BLaER1 (cell line): ENCODE measurements at regions not wholly inside any gene's neighbourhood (a gene's known extent, or its start where the extent isn't known, plus 50 kb on each side); places are given as distances from the start of the nearest gene placed in this dataset.

Experiments
- H3K27ac ChIP-seq: shearing (Covaris generic); formaldehyde crosslinking; 2 replicates; pipeline ENCODE4 v1.8.1; 2022
- H3K27me3 ChIP-seq: shearing (Covaris generic); formaldehyde crosslinking; 2 replicates; pipeline ENCODE4 v1.8.1; 2022
- H3K36me3 ChIP-seq: shearing (Covaris generic); formaldehyde crosslinking; 2 replicates; pipeline ENCODE4 v1.8.1; 2022
- H3K4me1 ChIP-seq: shearing (Covaris generic); formaldehyde crosslinking; 2 replicates; pipeline ENCODE4 v1.8.1; 2022
- H3K4me2 ChIP-seq: shearing (Covaris generic); formaldehyde crosslinking; 2 replicates; pipeline ENCODE4 v1.8.1; 2022
- H3K4me3 ChIP-seq: shearing (Covaris generic); formaldehyde crosslinking; 2 replicates; pipeline ENCODE4 v1.8.1; 2022
- H3K9ac ChIP-seq: shearing (Covaris generic); formaldehyde crosslinking; 2 replicates; pipeline ENCODE4 v1.8.1; 2022
- H3K9me3 ChIP-seq: shearing (Covaris generic); formaldehyde crosslinking; 2 replicates; pipeline ENCODE4 v1.8.1; 2022
- H4K20me1 ChIP-seq: shearing (Covaris generic); formaldehyde crosslinking; 2 replicates; pipeline ENCODE4 v1.8.1; 2022
- Cebpa-rat ChIP-seq: shearing (Covaris generic); IDR thresholded peaks from 2 replicates; pipeline ENCODE4 v1.8.1; 2022

DNA sequence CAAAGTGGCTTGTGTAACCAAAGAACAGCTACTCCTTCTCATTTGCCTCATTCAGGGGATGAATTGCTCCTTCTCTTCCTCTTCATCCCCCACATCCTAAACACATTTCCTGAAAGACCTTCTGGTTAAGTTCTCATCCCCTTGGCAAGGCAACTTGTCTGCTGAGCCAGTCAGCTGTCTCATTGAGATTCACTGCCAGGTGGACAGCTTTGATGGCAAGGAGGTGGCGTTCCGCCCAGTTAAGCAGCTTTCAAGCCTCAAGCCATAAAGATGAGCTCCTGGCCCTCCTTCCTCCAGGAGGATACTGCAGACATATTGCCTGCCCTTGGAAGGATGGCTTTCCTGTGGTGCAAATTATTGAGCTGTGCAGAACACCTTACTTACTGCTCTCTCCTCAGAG is 448.6 kb upstream of the MPDZ start:
- Histone ChIP-seq H4K20me1 (no peaks in the 10 kb centered on the region), H3K4me2 (no peak overlapping the region), H3K4me1 (no peaks in the 10 kb centered on the region), H3K9me3 (no peaks in the 10 kb centered on the region), H3K9ac (no peak overlapping the region), H3K27me3 (no peaks in the 10 kb centered on the region), H3K36me3 (no peaks in the 10 kb centered on the region), H3K4me3 (no peak overlapping the region), H3K27ac (no peak overlapping the region)
- no peak for TF ChIP-seq Cebpa-rat

DNA sequence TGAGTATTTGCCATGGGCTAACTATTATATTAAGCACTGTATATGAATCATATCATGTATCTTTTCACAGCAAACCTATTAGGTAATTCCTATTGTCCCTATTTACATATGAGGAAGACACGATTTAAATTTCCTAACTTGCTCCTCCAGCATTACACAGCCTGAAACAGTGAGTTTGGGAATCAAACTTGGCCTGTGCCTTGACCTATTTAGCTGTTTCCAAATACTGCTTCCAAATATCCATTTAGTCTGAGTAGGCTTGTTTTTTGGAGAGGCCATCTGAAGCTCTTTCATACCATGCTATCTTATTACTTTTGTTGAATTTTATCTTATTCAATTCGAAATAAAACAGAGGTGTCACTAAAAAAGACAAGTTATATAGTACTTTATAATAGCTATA is 447.3 kb upstream of the MPDZ start:
- Histone ChIP-seq H3K4me1 (no peaks in the 10 kb centered on the region), H3K4me3 (no peak overlapping the region), H3K9ac (no peak overlapping the region), H3K27me3 (no peaks in the 10 kb centered on the region), H4K20me1 (no peaks in the 10 kb centered on the region), H3K36me3 (no peaks in the 10 kb centered on the region), H3K4me2 (no peak overlapping the region), H3K9me3 (no peaks in the 10 kb centered on the region), H3K27ac (no peak overlapping the region)
- TF ChIP-seq Cebpa-rat, result no peak

DNA sequence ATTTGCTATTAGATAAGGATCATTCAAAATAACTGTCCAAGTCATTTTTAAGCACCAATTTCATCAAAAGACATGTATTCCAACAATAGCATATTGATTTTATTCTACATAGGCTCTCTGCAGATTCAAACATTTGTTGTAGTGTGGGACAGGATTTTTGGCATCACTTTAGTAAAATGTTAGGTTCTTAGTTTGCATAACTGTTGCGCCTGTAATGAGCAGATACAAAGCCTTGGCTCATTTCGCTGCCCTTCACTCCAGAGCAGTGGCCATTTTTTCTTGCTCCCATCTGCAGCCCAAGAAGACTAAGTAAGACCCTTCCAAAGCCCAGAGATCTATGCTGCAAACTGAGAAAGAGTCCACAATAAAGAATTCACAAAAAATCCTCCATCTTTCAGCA is 446.0 kb upstream of the MPDZ start:
- H4K20me1 ChIP-seq, result no peaks in the 10 kb centered on the region
- H3K4me1 ChIP-seq, result 0 out of 2 replicates have a peak, but pooled peaks cover 4% of the 10 kb centered on the region

DNA sequence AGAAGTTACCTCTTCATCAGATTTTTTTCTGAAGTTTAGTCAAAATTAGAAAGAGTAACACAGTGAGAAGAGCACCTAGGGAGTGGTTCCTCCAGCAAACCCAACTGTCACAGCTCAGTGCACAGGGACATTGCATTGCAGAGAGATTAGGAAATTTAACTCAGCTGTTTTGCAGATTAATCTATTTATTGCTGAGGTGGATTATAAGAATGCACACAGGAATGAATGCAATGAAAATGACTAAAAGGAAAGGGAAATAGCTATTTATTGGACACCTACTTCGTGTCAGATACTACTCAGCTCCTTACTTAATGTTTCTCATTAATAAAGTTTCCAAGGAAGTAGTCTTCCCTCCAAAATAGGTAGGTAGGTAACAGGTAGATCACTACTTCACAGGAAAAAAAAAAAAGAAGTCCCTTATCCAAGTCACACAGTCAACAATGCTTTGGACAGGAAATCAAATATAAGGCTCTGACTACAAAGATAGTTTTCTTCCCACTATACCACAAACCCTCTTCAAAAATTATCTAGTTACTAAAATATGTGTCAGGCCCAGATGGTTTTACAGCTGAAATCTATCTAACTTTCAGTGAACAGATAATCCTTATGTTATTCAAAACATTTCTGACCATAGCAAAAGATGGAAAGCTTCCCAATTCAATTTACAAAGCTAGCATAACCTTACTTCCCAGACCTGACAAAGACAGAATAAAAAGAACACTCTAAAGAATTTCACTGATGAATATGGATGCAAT is 442.2 kb upstream of the MPDZ start:
- TF ChIP-seq Cebpa-rat, result no peak
- Histone ChIP-seq H3K4me2 (no peak overlapping the region), H3K9me3 (no peaks in the 10 kb centered on the region)

More for the DNA sequence above, 446.0 kb upstream of the MPDZ start:
- Histone ChIP-seq H3K27ac (no peak overlapping the region), H3K4me2 (no peak overlapping the region), H3K27me3 (no peaks in the 10 kb centered on the region), H3K4me3 (no peak overlapping the region), H3K9me3 (no peaks in the 10 kb centered on the region), H3K36me3 (no peaks in the 10 kb centered on the region), H3K9ac (no peak overlapping the region)
- TF ChIP-seq Cebpa-rat, result no peak

DNA sequence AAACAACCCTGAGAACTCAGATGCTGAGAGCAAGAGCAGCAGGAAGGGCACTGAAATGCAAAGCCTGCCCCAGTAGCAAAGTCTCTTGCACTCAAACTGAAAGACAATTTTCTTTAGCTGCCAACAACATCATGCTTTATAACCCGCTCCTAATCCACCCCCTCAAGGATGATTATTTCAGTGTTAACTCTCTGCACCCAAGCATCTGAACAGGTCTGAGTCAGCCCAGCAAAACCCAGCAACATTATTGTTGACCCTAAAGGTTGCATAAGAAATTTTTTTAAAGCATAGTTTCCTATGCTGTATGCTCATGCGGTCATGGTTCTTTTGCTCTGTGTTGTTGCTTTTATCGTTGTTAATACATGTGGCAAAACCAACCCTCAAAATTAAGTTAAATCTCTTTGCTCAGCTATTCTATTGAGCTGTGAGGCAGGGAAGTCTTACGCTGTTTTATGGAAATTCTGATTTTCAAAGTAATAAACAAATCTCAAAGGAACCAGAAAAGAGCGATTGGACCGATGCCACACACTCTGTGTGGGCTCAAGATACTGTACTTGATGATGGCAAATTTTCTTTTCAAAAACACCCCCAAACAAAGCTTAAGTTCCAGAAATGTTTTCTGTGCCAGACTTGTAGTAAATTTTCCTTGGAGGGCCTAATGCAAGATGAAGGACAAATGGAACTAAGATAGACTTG is 440.6 kb upstream of the MPDZ start:
- H3K27me3 ChIP-seq, result no peaks in the 10 kb centered on the region
- H3K9me3 ChIP-seq, result no peaks in the 10 kb centered on the region
- H3K36me3 ChIP-seq, result no peaks in the 10 kb centered on the region
- H3K4me3 ChIP-seq, result no peak overlapping the region
- H4K20me1 ChIP-seq, result no peaks in the 10 kb centered on the region
- no peak for TF ChIP-seq Cebpa-rat
- H3K9ac ChIP-seq, result no peak overlapping the region
- 0 out of 2 replicates have a peak, but pooled peaks cover 4% of the 10 kb centered on the region for H3K4me1 ChIP-seq
- no peak overlapping the region for H3K4me2 ChIP-seq
- no peak overlapping the region for H3K27ac ChIP-seq

More for the DNA sequence above, 442.2 kb upstream of the MPDZ start:
- Histone ChIP-seq H4K20me1 (no peaks in the 10 kb centered on the region), H3K4me1 (0 out of 2 replicates have a peak, but pooled peaks cover 4% of the 10 kb centered on the region), H3K36me3 (no peaks in the 10 kb centered on the region), H3K27me3 (no peaks in the 10 kb centered on the region), H3K4me3 (no peak overlapping the region), H3K9ac (no peak overlapping the region), H3K27ac (no peak overlapping the region)

DNA sequence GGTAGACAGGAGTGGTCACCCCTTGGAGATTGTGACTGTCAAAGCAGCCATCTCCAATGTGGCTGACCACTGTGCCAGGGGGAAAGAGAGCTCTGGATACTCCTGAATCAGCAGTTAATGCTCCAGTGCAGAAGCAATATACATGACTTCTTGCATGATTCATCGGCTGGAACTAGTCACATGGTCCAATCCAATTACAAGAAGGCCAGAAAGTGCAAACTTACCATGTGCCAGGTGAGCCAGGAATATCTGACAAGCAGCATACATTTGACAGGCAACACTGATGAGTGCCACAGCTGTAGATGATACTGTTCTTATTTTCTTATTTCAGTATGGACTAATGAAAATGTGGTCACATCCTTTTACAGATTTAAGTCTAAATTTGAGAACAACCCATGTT is 440.0 kb upstream of the MPDZ start:
- TF ChIP-seq Cebpa-rat, result no peak
- no peaks in the 10 kb centered on the region for H3K9me3 ChIP-seq
- no peaks in the 10 kb centered on the region for H3K27me3 ChIP-seq
- no peak overlapping the region for H3K4me3 ChIP-seq
- H3K4me1 ChIP-seq, result 0 out of 2 replicates have a peak, but pooled peaks cover 4% of the 10 kb centered on the region
- no peak overlapping the region for H3K4me2 ChIP-seq
- H3K27ac ChIP-seq, result no peak overlapping the region
- no peak overlapping the region for H3K9ac ChIP-seq
- no peaks in the 10 kb centered on the region for H3K36me3 ChIP-seq
- H4K20me1 ChIP-seq, result no peaks in the 10 kb centered on the region

DNA sequence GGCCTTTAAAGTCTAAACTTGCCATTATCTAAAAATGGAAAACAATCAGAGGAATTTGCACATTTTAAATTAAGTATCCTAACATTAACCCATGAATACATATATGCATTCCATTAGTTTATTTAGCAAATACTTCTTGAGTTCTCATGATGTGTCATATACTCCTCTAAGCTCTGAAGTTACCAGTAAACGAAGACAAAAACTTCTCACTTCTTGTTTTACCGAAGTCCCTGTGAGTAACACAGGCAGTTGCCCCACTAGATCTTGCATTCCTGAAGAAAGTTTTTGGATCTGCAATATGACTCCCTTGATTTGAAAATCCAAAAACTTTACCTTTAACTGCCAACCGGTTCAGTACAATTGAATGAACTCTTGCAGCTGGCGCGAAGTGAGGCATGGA is 439.0 kb upstream of the MPDZ start:
- Histone ChIP-seq H3K36me3 (no peaks in the 10 kb centered on the region), H3K27me3 (no peaks in the 10 kb centered on the region), H3K4me2 (no peak overlapping the region), H3K9ac (no peak overlapping the region), H3K4me3 (no peak overlapping the region), H3K9me3 (no peaks in the 10 kb centered on the region), H3K4me1 (0 out of 2 replicates have a peak, but pooled peaks cover 4% of the 10 kb centered on the region), H3K27ac (no peak overlapping the region), H4K20me1 (no peaks in the 10 kb centered on the region)
- no peak for TF ChIP-seq Cebpa-rat

DNA sequence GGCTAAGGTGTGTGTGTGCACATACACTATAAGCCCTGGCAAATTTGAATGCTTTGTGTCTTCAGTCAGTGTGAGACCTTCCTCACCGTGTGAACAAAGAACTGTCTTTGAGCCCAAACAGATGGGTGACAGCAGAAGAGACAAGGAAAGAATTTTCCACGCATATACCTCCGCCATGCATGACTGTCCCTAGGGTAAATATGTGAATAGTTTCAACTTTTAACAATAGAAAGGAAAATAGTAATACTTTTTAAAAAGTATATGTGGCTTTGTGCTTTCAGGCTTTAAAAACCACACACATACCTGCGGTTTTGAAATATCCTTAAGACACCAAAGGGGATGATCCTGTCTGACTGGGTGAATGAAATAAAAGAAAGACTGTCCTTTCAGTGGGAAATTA is 438.6 kb upstream of the MPDZ start:
- H3K27me3 ChIP-seq, result no peaks in the 10 kb centered on the region
- no peak overlapping the region for H3K9ac ChIP-seq
- H3K4me1 ChIP-seq, result 0 out of 2 replicates have a peak, but pooled peaks cover 4% of the 10 kb centered on the region
- no peak overlapping the region for H3K4me3 ChIP-seq
- H3K27ac ChIP-seq, result no peak overlapping the region
- no peaks in the 10 kb centered on the region for H3K36me3 ChIP-seq
- no peaks in the 10 kb centered on the region for H3K9me3 ChIP-seq
- H3K4me2 ChIP-seq, result no peak overlapping the region
- no peaks in the 10 kb centered on the region for H4K20me1 ChIP-seq
- TF ChIP-seq Cebpa-rat, result no peak

DNA sequence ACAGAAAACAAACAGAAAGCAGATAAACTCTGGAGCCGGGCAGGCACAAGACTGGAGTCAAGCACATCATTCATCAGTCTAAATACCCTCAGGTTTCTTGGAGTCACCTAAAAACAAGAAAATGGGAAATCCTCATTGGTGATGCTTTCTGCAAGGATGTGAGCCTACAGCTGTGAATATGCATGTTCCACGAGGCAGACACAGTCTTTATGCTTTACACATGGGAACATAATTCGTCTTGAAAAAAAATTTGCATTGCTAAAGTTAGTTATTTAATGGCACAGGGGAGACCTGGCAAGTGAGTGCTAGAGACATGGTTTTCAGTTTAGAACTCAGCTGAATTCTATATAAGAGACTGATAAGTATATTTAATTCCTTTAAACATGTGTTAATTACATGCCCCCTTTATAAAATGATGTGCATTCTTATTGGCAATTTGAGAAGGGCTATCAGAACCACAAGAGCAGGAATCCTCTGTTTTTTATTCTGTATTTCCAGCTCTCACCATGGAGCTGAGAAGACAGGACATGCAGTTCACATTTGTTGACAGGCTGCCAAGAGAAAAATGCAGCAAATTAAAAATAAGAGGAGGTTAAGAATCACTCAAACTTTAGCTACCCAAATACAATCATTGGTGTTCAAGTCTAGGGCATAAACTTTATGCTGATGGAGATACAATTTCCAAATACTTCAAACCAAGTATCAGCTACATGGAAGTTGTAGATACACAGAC is 438.0 kb upstream of the MPDZ start:
- Histone ChIP-seq H3K4me1 (0 out of 2 replicates have a peak, but pooled peaks cover 4% of the 10 kb centered on the region), H4K20me1 (no peaks in the 10 kb centered on the region), H3K4me2 (no peak overlapping the region), H3K4me3 (no peak overlapping the region), H3K9me3 (no peaks in the 10 kb centered on the region), H3K27ac (no peak overlapping the region), H3K36me3 (no peaks in the 10 kb centered on the region), H3K27me3 (no peaks in the 10 kb centered on the region), H3K9ac (no peak overlapping the region)
- TF ChIP-seq Cebpa-rat, result no peak
